ENCODE measurements at regions not wholly inside any gene's neighbourhood (a gene's known extent, or its start where the extent isn't known, plus 50 kb on each side); places are given as distances from the start of the nearest gene placed in this dataset.

- Histone ChIP-seq H4K20me1 (ENCODE audit: control insufficient read depth, insufficient read depth, insufficient read length) (no peaks in the 10 kb centered on the region), H2BK15ac (ENCODE audit: low read depth, low read length) (no peak overlapping the region), H2BK20ac (ENCODE audit: low read depth, low read length, poor library complexity, severe bottlenecking) (no peak overlapping the region), H3K4me1 (ENCODE audit: insufficient read depth, low read length) (peaks cover 3% of the 10 kb centered on the region; the same call in 1 of the 2 replicates), H2BK120ac (ENCODE audit: low read depth, low read length, poor library complexity, severe bottlenecking) (no peak overlapping the region), H3K27me3 (ENCODE audit: insufficient read depth, low read length) (no peaks in the 10 kb centered on the region), H2BK12ac (ENCODE audit: insufficient read length, low read depth, low read length) (no peak overlapping the region), H3K79me1 (ENCODE audit: insufficient read depth, low read depth, low read length, poor library complexity, severe bottlenecking) (no peaks in the 10 kb centered on the region), H3K79me2 (ENCODE audit: insufficient read depth, low read length) (no peaks in the 10 kb centered on the region), H3K4ac (ENCODE audit: low read depth, low read length) (no peak overlapping the region), H2AFZ (ENCODE audit: low read length) (no peak overlapping the region), H2AK5ac (ENCODE audit: insufficient read length, low read length) (no peak overlapping the region), H4K91ac (ENCODE audit: insufficient read length, low read depth, low read length) (no peak overlapping the region), H3K9ac (ENCODE audit: extremely low read depth, insufficient read length, low read length) (no peak overlapping the region), H3K56ac (ENCODE audit: insufficient read length, low read depth, low read length) (no peak overlapping the region), H4K8ac (replicated peaks; ENCODE audit: insufficient read length, low read depth, low read length) (no peak overlapping the region), H3K14ac (ENCODE audit: insufficient read depth, low read length) (no peak overlapping the region), H3K9me3 (ENCODE audit: control insufficient read depth, low read depth, low read length) (no peaks in the 10 kb centered on the region), H3T11ph (ENCODE audit: low read length) (no peak overlapping the region), H3K27ac (ENCODE audit: insufficient read length, low read depth, low read length) (no peak overlapping the region), H3K4me2 (ENCODE audit: insufficient read depth, insufficient read length, low read length) (no peak overlapping the region), H3K23ac (ENCODE audit: insufficient read length, low read depth, low read length) (no peak overlapping the region), H2BK5ac (ENCODE audit: insufficient read length, low read length) (no peak overlapping the region), H3K23me2 (ENCODE audit: insufficient read length, low read depth, low read length, poor library complexity, severe bottlenecking) (no peaks in the 10 kb centered on the region), H4K5ac (ENCODE audit: insufficient read length, low read depth, low read length) (no peak overlapping the region), H3K18ac (ENCODE audit: insufficient read length, low read depth, low read length) (no peak overlapping the region)
- H3K4me1 Mint-ChIP-seq: peaks cover 23 to 32% of the 10 kb centered on the region in 2 experiments
- no peaks in the 10 kb centered on the region; a peak in 1 of 7 replicates for H3K36me3 Mint-ChIP-seq (ENCODE audit: insufficient read depth in 1 of 3, low read depth in 3 of 3)
- DNase-seq: no peak
- 0 out of 5 replicates have a peak, but pooled peaks cover 0 to 5% of the 10 kb centered on the region in 2 experiments for H3K9me3 Mint-ChIP-seq
- H3K27ac Mint-ChIP-seq: no peak overlapping the region
- no peak overlapping the region for H3K4me3 Mint-ChIP-seq
- peaks cover 66% of the 10 kb centered on the region for H3K27me3 Mint-ChIP-seq (ENCODE audit: low read depth)
- WGBS (ENCODE audit: extremely low coverage, insufficient read length, low lambda C conversion rate): no CpG with 5 or more reads among the region's 7 CpGs
- TF ChIP-seq CTCF (conservative IDR thresholded peaks at IDR 0.05): no peak
These were observed 135.3 kb upstream of the GLI2 start for GRCh38 chr2:120600335-120600734.

Data from H9 (cell line).